Neural progenitor cell (in vitro differentiated cells): ENCODE measurements at regions not wholly inside any gene's neighbourhood (a gene's known extent, or its start where the extent isn't known, plus 50 kb on each side); places are given as distances from the start of the nearest gene placed in this dataset.

Experiments used
- DNase-seq: peaks from one replicate; pipeline ENCODE4 v3.0.0-alpha.2; 2016; ENCODE audit warnings: low spot score
- H2AFZ ChIP-seq: fragments of 200-600 bp; sonication (generic); replicated peaks from 2 replicates; pipeline ENCODE4 v1.6.1; 2016; ENCODE audit warnings: antibody characterized with exemption
- H3F3A ChIP-seq: fragments of 200-600 bp; sonication (generic); 2 replicates; pipeline ENCODE4 v1.6.1; 2016; ENCODE audit warnings: antibody characterized with exemption, low read depth
- H3K27ac ChIP-seq: fragments of 200-600 bp; sonication (generic); 2 replicates; pipeline ENCODE4 v1.5.1; 2016; ENCODE audit warnings: mild to moderate bottlenecking
- H3K27me3 ChIP-seq: fragments of 200-600 bp; sonication (generic); 2 replicates; pipeline ENCODE4 v1.6.1; 2016; ENCODE audit warnings: mild to moderate bottlenecking, moderate library complexity
- H3K36me3 ChIP-seq: fragments of 200-600 bp; sonication (generic); 2 replicates; pipeline ENCODE4 v1.5.1; 2016
- H3K4me1 ChIP-seq: fragments of 200-600 bp; sonication (generic); 2 replicates; pipeline ENCODE4 v1.6.1; 2016; ENCODE audit warnings: mixed run types
- H3K4me2 ChIP-seq: fragments of 200-600 bp; sonication (generic); 2 replicates; pipeline ENCODE4 v1.6.1; 2016
- H3K4me3 ChIP-seq: fragments of 200-600 bp; sonication (generic); 2 replicates; pipeline ENCODE4 v1.5.1; 2016
- H3K79me2 ChIP-seq: fragments of 200-600 bp; sonication (generic); 2 replicates; pipeline ENCODE4 v1.6.1; 2016; ENCODE audit warnings: low read depth
- H3K9ac ChIP-seq: fragments of 200-600 bp; sonication (generic); 2 replicates; pipeline ENCODE4 v1.6.1; 2016
- H3K9me3 ChIP-seq: fragments of 200-600 bp; sonication (generic); 2 replicates; pipeline ENCODE4 v1.5.1; 2016; ENCODE audit warnings: low read depth
- H4K20me1 ChIP-seq: fragments of 200-600 bp; sonication (generic); 2 replicates; pipeline ENCODE4 v1.6.1; 2016; ENCODE audit warnings: low read depth
- H3K27ac Mint-ChIP-seq: 3 replicates; pipeline ENCODE4 v1.8.0; 2021; ENCODE audit warnings: mixed read lengths
- H3K27me3 Mint-ChIP-seq: 2 replicates; pipeline ENCODE4 v1.8.0; 2022; ENCODE audit warnings: low read depth, mild to moderate bottlenecking, inconsistent platforms, moderate library complexity, mixed read lengths; ENCODE audit not compliant: insufficient read depth
- H3K36me3 Mint-ChIP-seq: 3 replicates; pipeline ENCODE4 v1.8.0; 2021; ENCODE audit warnings: mixed read lengths
- H3K4me1 Mint-ChIP-seq: 3 replicates; pipeline ENCODE4 v1.8.0; 2021; ENCODE audit warnings: mixed read lengths
- H3K4me3 Mint-ChIP-seq: 3 replicates; pipeline ENCODE4 v1.8.0; 2021; ENCODE audit warnings: mild to moderate bottlenecking, moderate library complexity, mixed read lengths
- H3K9me3 Mint-ChIP-seq: 3 replicates; pipeline ENCODE4 v1.8.0; 2020; ENCODE audit warnings: mixed read lengths
- EZH2 ChIP-seq: fragments of 200-600 bp; sonication (generic); IDR thresholded peaks from 2 replicates; pipeline ENCODE4 v1.6.1; 2017; ENCODE audit warnings: antibody characterized with exemption, mild to moderate bottlenecking, moderate library complexity
- EZH2phosphoT487 ChIP-seq: fragments of 200-600 bp; sonication (generic); IDR thresholded peaks from 2 replicates; pipeline ENCODE4 v1.6.1; 2017; ENCODE audit warnings: antibody characterized with exemption
- TF ChIP-seq, protein P1 (sequence below): fragments of 200-600 bp; sonication (generic); IDR thresholded peaks from 2 replicates; pipeline ENCODE4 v1.5.1; 2017; ENCODE audit warnings: antibody characterized with exemption, mild to moderate bottlenecking

DNA sequence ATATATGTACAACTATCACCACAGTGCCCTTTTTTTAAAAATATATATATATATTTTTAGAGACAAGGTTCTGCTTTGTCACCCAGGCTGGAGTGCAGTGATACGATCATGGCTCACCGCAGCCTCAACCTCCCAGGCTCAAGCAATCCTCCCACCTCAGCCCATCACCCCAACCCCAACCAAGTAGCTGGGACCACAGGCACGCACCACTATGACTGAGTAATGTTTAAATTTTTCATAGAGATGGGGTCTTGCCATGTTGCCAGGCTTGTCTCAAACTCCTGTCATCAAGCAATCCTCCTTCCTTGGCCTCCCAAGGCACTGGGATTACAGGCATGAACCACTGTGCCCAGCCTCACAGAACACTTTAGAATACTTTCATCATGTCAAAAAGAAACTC lies 234.9 kb downstream of the SH2D4B start:
- Mint-ChIP-seq H3K27ac (no peak overlapping the region), H3K4me1 (peaks cover 4% of the 10 kb centered on the region), H3K4me3 (no peak overlapping the region), H3K9me3 (no peaks in the 10 kb centered on the region), H3K27me3 (peaks cover 4% of the 10 kb centered on the region), H3K36me3 (no peaks in the 10 kb centered on the region)
- Histone ChIP-seq H3K9ac (no peak overlapping the region), H3K9me3 (no peaks in the 10 kb centered on the region), H3K4me2 (no peak overlapping the region), H2AFZ (no peak overlapping the region), H3F3A (no peaks in the 10 kb centered on the region), H4K20me1 (no peaks in the 10 kb centered on the region), H3K4me1 (no peaks in the 10 kb centered on the region), H3K36me3 (no peaks in the 10 kb centered on the region), H3K79me2 (no peaks in the 10 kb centered on the region), H3K27ac (no peak overlapping the region), H3K27me3 (no peaks in the 10 kb centered on the region), H3K4me3 (no peak overlapping the region)
- TF ChIP-seq, protein P1, sequence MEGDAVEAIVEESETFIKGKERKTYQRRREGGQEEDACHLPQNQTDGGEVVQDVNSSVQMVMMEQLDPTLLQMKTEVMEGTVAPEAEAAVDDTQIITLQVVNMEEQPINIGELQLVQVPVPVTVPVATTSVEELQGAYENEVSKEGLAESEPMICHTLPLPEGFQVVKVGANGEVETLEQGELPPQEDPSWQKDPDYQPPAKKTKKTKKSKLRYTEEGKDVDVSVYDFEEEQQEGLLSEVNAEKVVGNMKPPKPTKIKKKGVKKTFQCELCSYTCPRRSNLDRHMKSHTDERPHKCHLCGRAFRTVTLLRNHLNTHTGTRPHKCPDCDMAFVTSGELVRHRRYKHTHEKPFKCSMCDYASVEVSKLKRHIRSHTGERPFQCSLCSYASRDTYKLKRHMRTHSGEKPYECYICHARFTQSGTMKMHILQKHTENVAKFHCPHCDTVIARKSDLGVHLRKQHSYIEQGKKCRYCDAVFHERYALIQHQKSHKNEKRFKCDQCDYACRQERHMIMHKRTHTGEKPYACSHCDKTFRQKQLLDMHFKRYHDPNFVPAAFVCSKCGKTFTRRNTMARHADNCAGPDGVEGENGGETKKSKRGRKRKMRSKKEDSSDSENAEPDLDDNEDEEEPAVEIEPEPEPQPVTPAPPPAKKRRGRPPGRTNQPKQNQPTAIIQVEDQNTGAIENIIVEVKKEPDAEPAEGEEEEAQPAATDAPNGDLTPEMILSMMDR = no peak
- no peak for TF ChIP-seq EZH2phosphoT487
- TF ChIP-seq EZH2 = no peak
- no peak for DNase-seq

DNA sequence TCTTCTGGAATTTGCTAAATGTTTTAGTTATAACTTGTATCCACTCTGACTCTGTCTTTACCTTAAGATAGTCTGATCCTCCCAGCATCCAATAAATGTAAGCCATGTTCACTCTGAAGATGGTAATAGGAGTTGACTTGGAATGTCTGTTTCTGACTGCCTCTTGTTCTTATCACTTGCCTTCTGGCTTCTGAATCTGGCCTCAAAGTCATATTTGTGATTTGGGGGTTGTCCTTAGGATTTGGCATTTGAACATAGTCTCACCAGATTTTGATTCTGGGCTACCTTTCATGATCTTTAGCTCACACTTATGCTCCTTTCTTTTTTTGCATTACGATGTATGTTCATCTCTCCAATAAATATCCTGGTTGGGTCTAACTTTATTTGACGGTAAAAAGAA lies 247.0 kb downstream of the SH2D4B start:
- Histone ChIP-seq H3K4me3 (no peak overlapping the region), H3K79me2 (no peaks in the 10 kb centered on the region), H3K9ac (no peak overlapping the region), H3K9me3 (no peaks in the 10 kb centered on the region), H3K36me3 (no peaks in the 10 kb centered on the region), H4K20me1 (no peaks in the 10 kb centered on the region), H3K4me2 (no peak overlapping the region), H2AFZ (no peak overlapping the region), H3F3A (no peaks in the 10 kb centered on the region), H3K27ac (no peak overlapping the region), H3K27me3 (no peaks in the 10 kb centered on the region), H3K4me1 (no peaks in the 10 kb centered on the region)
- Mint-ChIP-seq H3K4me1 (no peaks in the 10 kb centered on the region), H3K4me3 (no peak overlapping the region), H3K36me3 (no peaks in the 10 kb centered on the region), H3K27me3 (no peaks in the 10 kb centered on the region), H3K9me3 (no peaks in the 10 kb centered on the region), H3K27ac (no peak overlapping the region)
- TF ChIP-seq EZH2 = no peak
- TF ChIP-seq, protein P1 = no peak
- no peak for TF ChIP-seq EZH2phosphoT487
- DNase-seq = no peak

DNA sequence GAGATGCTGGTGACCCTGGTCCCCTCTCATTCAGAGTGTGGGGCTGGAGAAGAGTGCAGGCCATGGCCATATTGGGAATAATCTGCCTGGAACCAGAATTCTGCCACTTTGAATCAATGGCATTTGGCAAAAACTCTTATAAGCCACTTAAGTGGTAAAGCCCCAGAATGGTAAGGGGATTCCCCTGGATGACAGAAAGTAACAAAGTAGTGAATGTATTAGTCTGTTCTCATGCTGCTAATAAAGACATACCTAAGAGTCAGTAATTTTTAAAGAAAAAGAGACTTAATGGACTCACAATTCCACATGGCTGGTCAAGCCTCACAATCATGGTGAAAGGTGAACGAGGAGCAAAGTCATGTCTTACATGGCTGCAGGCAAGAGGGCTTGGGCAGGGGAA lies 248.6 kb downstream of the SH2D4B start:
- Mint-ChIP-seq H3K27me3 (no peaks in the 10 kb centered on the region), H3K4me3 (no peak overlapping the region), H3K9me3 (no peaks in the 10 kb centered on the region), H3K27ac (no peak overlapping the region), H3K36me3 (no peaks in the 10 kb centered on the region), H3K4me1 (no peaks in the 10 kb centered on the region)
- Histone ChIP-seq H3K27me3 (no peaks in the 10 kb centered on the region), H3K4me2 (no peak overlapping the region), H3K4me1 (no peaks in the 10 kb centered on the region), H3F3A (no peaks in the 10 kb centered on the region), H3K79me2 (no peaks in the 10 kb centered on the region), H3K9me3 (no peaks in the 10 kb centered on the region), H3K36me3 (no peaks in the 10 kb centered on the region), H3K9ac (no peak overlapping the region), H4K20me1 (no peaks in the 10 kb centered on the region), H3K27ac (no peak overlapping the region), H3K4me3 (no peak overlapping the region), H2AFZ (no peak overlapping the region)
- DNase-seq = no peak
- TF ChIP-seq EZH2phosphoT487 (no peak), EZH2 (no peak)
- TF ChIP-seq, protein P1 = no peak

DNA sequence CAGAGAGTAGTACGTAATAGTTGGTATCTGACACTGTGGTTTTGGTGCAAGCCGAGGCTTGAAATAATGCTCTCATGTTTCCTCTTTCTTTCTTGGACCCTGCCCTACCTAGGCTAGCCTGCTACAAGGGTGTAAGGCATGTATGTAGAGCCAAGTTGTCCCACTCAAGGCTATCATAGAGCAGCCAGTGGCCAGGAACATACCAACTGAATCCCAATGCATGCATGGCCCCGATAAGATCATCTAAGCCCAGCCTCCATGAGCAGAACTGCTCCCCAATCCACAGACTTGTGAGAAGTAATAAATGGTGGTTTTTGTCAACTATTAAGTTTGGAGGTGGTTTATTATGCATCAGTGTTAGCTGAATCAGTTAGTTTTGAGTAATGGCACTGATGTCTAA lies 250.2 kb downstream of the SH2D4B start:
- no peak overlapping the region for H3K9ac ChIP-seq
- no peaks in the 10 kb centered on the region for H3K4me1 Mint-ChIP-seq
- H3K27me3 ChIP-seq = no peaks in the 10 kb centered on the region
- no peak overlapping the region for H3K4me2 ChIP-seq
- no peak overlapping the region for H3K27ac ChIP-seq
- H3K79me2 ChIP-seq = no peaks in the 10 kb centered on the region
- no peak overlapping the region for H3K4me3 Mint-ChIP-seq
- H3K27ac Mint-ChIP-seq = no peak overlapping the region
- H3K27me3 Mint-ChIP-seq = no peaks in the 10 kb centered on the region
- TF ChIP-seq EZH2phosphoT487 = no peak
- no peak for TF ChIP-seq EZH2
- TF ChIP-seq, protein P1 = no peak
- H3K36me3 Mint-ChIP-seq = no peaks in the 10 kb centered on the region
- H3K4me1 ChIP-seq = no peaks in the 10 kb centered on the region
- H3K4me3 ChIP-seq = no peak overlapping the region
- no peaks in the 10 kb centered on the region for H4K20me1 ChIP-seq
- H3K9me3 ChIP-seq = no peaks in the 10 kb centered on the region
- DNase-seq = no peak
- no peaks in the 10 kb centered on the region for H3F3A ChIP-seq
- H3K36me3 ChIP-seq = no peaks in the 10 kb centered on the region
- no peaks in the 10 kb centered on the region for H3K9me3 Mint-ChIP-seq
- H2AFZ ChIP-seq = no peak overlapping the region
